ENCODE measurements at regions not wholly inside any gene's neighbourhood (a gene's known extent, or its start where the extent isn't known, plus 50 kb on each side); places are given as distances from the start of the nearest gene placed in this dataset.

DNA sequence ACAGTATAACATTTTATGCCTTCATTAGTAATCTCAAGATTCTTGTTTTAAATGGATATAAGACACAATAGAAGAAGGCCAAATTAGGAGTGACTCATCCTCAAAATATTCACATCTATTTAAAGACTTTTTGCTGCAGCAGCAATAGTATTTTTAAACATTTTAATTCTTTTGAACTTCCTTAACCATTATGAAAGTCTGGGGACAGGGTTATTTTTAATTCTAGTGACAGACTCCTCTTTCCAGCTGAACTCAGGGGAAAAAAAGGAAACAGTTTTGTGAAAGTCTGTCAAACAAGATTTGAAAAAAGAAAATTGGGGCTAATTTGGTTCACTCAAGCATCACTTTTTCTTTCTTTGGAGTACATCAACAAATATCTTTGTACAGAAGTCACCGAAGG is 541.8 kb downstream of the NUP35 start:
- no peak for DNase-seq
- H3K27me3 ChIP-seq: no peaks in the 10 kb centered on the region
- H3K4me3 ChIP-seq: no peak overlapping the region
- TF ChIP-seq POLR2AphosphoS5 (IDR thresholded peaks at IDR 0.05) (no peak), POLR2A (IDR thresholded peaks at IDR 0.05) (no peak), EP300 (IDR thresholded peaks at IDR 0.05) (no peak)
- TF ChIP-seq, protein P1, sequence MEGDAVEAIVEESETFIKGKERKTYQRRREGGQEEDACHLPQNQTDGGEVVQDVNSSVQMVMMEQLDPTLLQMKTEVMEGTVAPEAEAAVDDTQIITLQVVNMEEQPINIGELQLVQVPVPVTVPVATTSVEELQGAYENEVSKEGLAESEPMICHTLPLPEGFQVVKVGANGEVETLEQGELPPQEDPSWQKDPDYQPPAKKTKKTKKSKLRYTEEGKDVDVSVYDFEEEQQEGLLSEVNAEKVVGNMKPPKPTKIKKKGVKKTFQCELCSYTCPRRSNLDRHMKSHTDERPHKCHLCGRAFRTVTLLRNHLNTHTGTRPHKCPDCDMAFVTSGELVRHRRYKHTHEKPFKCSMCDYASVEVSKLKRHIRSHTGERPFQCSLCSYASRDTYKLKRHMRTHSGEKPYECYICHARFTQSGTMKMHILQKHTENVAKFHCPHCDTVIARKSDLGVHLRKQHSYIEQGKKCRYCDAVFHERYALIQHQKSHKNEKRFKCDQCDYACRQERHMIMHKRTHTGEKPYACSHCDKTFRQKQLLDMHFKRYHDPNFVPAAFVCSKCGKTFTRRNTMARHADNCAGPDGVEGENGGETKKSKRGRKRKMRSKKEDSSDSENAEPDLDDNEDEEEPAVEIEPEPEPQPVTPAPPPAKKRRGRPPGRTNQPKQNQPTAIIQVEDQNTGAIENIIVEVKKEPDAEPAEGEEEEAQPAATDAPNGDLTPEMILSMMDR (IDR thresholded peaks at IDR 0.05): no peak
- H3K36me3 ChIP-seq: no peaks in the 10 kb centered on the region
- no peak overlapping the region for H3K27ac ChIP-seq
- H3K4me1 ChIP-seq: no peaks in the 10 kb centered on the region
- 37 to 54% methylated on average over 1 of the region's 1 CpG for WGBS, 2 donors
- ATAC-seq (ENCODE audit: low FRiP score in 2 of 2): no peak
- no peaks in the 10 kb centered on the region for H3K9me3 ChIP-seq

DNA sequence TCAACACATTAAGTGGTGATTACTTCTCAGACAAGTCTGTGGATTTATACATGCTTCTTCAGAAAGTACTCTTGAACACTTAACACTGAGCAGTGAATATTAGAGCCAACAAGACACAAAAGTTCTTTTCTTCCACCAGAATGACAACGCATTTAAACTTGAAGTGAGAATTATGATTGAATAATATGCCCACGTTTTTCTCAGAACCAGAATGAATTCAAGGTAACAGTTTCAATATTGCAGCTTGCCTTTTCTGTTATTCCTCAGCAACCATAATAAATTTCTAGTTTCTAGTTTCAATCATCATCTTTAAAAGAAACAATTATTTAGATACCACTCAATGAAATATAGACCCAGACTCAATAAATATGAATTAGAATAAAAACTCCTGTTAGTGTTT is 547.0 kb downstream of the NUP35 start:
- 57 to 61% methylated on average over 2 of the region's 2 CpGs for WGBS, 2 donors
- H3K27me3 ChIP-seq: no peaks in the 10 kb centered on the region
- H3K36me3 ChIP-seq: no peaks in the 10 kb centered on the region
- H3K9me3 ChIP-seq: no peaks in the 10 kb centered on the region
- no peak overlapping the region for H3K27ac ChIP-seq
- TF ChIP-seq POLR2A (IDR thresholded peaks at IDR 0.05) (no peak), EP300 (IDR thresholded peaks at IDR 0.05) (no peak), POLR2AphosphoS5 (IDR thresholded peaks at IDR 0.05) (no peak)
- TF ChIP-seq, protein P1 (IDR thresholded peaks at IDR 0.05): no peak
- ATAC-seq (ENCODE audit: low FRiP score in 2 of 2) (no peak), DNase-seq (no peak)
- H3K4me1 ChIP-seq: no peaks in the 10 kb centered on the region
- no peak overlapping the region for H3K4me3 ChIP-seq

DNA sequence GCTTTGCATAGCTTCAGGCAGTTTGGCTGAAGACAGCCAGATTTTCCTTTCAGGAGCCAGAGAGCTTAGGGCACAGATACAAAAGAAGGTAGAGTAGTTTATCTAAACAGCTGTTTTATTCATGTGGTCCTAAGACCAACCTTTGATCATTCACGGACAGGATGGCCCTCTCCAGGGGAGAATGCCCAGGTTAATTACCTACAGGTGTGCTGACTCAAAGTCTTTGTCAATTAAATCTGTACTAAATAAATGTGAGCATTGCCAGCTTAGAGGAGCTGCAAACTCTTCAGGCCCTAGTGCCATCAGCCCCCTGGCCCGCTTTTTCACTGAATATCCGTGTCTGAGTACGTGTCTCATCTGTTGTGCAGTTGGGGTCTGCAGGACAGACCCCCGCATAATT is 554.7 kb downstream of the NUP35 start:
- ATAC-seq (ENCODE audit: low FRiP score in 2 of 2) (no peak), DNase-seq (no peak)
- Histone ChIP-seq H3K4me3 (no peak overlapping the region), H3K36me3 (no peaks in the 10 kb centered on the region), H3K27me3 (no peaks in the 10 kb centered on the region), H3K9me3 (no peaks in the 10 kb centered on the region), H3K4me1 (no peaks in the 10 kb centered on the region), H3K27ac (no peak overlapping the region)
- TF ChIP-seq EP300 (IDR thresholded peaks at IDR 0.05) (no peak), POLR2A (IDR thresholded peaks at IDR 0.05) (no peak), POLR2AphosphoS5 (IDR thresholded peaks at IDR 0.05) (no peak)
- TF ChIP-seq, protein P1 (IDR thresholded peaks at IDR 0.05): no peak
- 84 to 86% methylated on average over 5 of the region's 5 CpGs for WGBS, 2 donors

DNA sequence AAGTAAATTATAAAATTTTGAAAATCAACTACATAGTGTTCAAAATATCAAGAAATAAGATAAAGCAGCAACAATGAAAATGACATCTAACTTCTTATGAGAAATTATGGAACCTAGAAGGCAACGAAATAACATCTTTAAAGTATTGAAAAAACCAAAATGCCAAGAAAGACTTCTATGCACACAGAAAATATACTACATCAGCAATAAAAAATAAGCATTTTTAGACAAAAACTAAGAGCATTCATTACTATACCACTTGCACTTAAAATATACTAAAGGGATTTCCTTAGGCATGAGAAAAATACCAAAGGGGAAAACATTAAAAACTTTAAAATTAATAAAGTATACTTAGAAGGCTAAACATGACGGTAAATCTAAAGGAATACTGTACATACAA is 556.3 kb downstream of the NUP35 start:
- ATAC-seq (ENCODE audit: low FRiP score in 2 of 2): no peak
- Histone ChIP-seq H3K9me3 (no peaks in the 10 kb centered on the region), H3K27ac (no peak overlapping the region), H3K36me3 (no peaks in the 10 kb centered on the region), H3K27me3 (no peaks in the 10 kb centered on the region), H3K4me1 (no peaks in the 10 kb centered on the region), H3K4me3 (no peak overlapping the region)
- 75 to 79% methylated on average over 2 of the region's 2 CpGs for WGBS, 2 donors
- no peak for TF ChIP-seq EP300 (IDR thresholded peaks at IDR 0.05)
- no peak for TF ChIP-seq POLR2A (IDR thresholded peaks at IDR 0.05)
- TF ChIP-seq, protein P1 (IDR thresholded peaks at IDR 0.05): no peak
- TF ChIP-seq POLR2AphosphoS5 (IDR thresholded peaks at IDR 0.05): no peak
- DNase-seq: no peak

DNA sequence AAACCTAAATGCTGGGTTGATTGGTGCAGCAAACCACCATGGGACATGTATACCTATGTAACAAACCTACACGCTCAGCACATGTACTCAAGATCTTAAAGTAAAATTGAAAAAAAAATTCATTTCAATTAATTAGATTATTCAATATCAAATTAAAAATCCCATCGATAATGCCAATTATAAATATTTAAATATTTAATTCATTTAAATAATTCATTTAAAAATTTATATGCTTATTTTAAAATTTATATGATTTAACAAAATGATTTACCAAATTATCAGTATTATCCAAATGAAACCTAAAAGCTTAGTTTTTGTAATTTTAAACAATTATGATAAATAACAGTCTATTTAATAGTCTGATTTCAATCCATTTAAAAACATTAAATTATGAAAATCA is 560.4 kb downstream of the NUP35 start:
- WGBS, 2 donors: 82 to 86% methylated on average over 2 of the region's 2 CpGs
- H3K4me3 ChIP-seq: no peak overlapping the region
- no peaks in the 10 kb centered on the region for H3K27me3 ChIP-seq
- TF ChIP-seq EP300 (IDR thresholded peaks at IDR 0.05) (no peak), POLR2AphosphoS5 (IDR thresholded peaks at IDR 0.05) (no peak), POLR2A (IDR thresholded peaks at IDR 0.05) (no peak)
- TF ChIP-seq, protein P1 (IDR thresholded peaks at IDR 0.05): no peak
- no peaks in the 10 kb centered on the region for H3K36me3 ChIP-seq
- no peaks in the 10 kb centered on the region for H3K4me1 ChIP-seq
- no peaks in the 10 kb centered on the region for H3K9me3 ChIP-seq
- no peak for ATAC-seq (ENCODE audit: low FRiP score in 2 of 2)
- H3K27ac ChIP-seq: no peak overlapping the region
- no peak for DNase-seq
